ENCODE measurements at regions not wholly inside any gene's neighbourhood (a gene's known extent, or its start where the extent isn't known, plus 50 kb on each side); places are given as distances from the start of the nearest gene placed in this dataset.

- TF ChIP-seq, protein P1, sequence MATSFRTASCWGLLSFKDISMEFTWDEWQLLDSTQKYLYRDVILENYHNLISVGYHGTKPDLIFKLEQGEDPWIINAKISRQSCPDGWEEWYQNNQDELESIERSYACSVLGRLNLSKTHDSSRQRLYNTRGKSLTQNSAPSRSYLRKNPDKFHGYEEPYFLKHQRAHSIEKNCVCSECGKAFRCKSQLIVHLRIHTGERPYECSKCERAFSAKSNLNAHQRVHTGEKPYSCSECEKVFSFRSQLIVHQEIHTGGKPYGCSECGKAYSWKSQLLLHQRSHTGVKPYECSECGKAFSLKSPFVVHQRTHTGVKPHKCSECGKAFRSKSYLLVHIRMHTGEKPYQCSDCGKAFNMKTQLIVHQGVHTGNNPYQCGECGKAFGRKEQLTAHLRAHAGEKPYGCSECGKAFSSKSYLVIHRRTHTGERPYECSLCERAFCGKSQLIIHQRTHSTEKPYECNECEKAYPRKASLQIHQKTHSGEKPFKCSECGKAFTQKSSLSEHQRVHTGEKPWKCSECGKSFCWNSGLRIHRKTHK (tag by site-specific recombination; IDR thresholded peaks at IDR 0.05), result no peak
- TF ChIP-seq ZEB2 (tag by site-specific recombination; IDR thresholded peaks at IDR 0.05) (no peak), IKZF3 (tag by site-specific recombination; IDR thresholded peaks at IDR 0.05) (no peak)
These were observed 135.1 kb downstream of the SHANK2 start (continued) for GRCh38 chr11:71117311-71117710.

DNA sequence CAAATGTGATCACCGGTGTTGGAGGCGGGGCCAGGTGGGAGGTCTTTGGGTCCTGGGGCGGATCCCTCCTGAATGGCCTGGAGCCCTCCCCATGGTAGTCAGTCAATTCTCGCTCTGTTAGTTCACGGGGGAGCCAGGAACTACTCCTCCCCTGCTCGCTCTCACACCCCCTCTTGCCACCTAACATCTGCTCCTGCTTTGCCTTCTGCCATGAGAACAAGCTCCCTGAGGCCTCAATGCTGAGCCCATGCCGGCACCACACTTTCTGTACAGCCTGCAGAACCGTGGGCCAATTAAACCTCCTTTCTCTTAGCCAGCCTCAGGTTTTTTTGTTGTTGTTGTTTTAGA is 135.7 kb downstream of the SHANK2 start:
- Histone ChIP-seq H3K27ac (ENCODE audit: extremely low read depth, low read depth, low read length) (no peak overlapping the region), H3K9me3 (ENCODE audit: control insufficient read depth, insufficient read depth, low read depth, low read length) (no peaks in the 10 kb centered on the region), H3K36me3 (ENCODE audit: control insufficient read depth in 2 of 2, insufficient read depth in 1 of 2, low read length in 2 of 2) (no peaks in the 10 kb centered on the region), H3K4me1 (ENCODE audit: control insufficient read depth, insufficient read depth, low read length) (no peaks in the 10 kb centered on the region), H3K4me3 (ENCODE audit: low read depth, low read length) (no peak overlapping the region)
- CTCF ChIA-PET, result no interaction called here
- TF ChIP-seq ZSCAN4 (tag by site-specific recombination; IDR thresholded peaks at IDR 0.05) (no peak), ZNF2 (tag by site-specific recombination; IDR thresholded peaks at IDR 0.05) (no peak), SP3 (tag by site-specific recombination; IDR thresholded peaks at IDR 0.05) (no peak)
- POLR2A ChIA-PET, result no interaction called here

GRCh38 chr11:71115770-71116692 is 136.3 kb downstream of the SHANK2 start:
- H3K27ac ChIP-seq (ENCODE audit: extremely low read depth, low read depth, low read length), result no peak overlapping the region
- H3K9me3 ChIP-seq (ENCODE audit: control insufficient read depth, insufficient read depth, low read depth, low read length), result no peaks in the 10 kb centered on the region
- ChIA-PET CTCF (interaction anchor here (0.6 kb wide), 1 partner anchor 16 kb away, joined by 3 read pairs; no protein-coding TSS in a partner anchor), POLR2A (no interaction called here)
- H3K36me3 ChIP-seq (ENCODE audit: control insufficient read depth in 2 of 2, insufficient read depth in 1 of 2, low read length in 2 of 2), result no peaks in the 10 kb centered on the region
- TF ChIP-seq ATF2 (tag by site-specific recombination; IDR thresholded peaks at IDR 0.05; ENCODE audit: low read depth), result no peak
- TF ChIP-seq ZBTB48 (tag by site-specific recombination; IDR thresholded peaks at IDR 0.05), result no peak
- TF ChIP-seq ZNF37A (tag by site-specific recombination; IDR thresholded peaks at IDR 0.05), result no peak
- TF ChIP-seq ZSCAN18 (tag by site-specific recombination; IDR thresholded peaks at IDR 0.05), result no peak
- TF ChIP-seq ZNF670 (tag by site-specific recombination; IDR thresholded peaks at IDR 0.05; ENCODE audit: low read depth), result no peak
- TF ChIP-seq ZNF10 (tag by site-specific recombination; IDR thresholded peaks at IDR 0.05), result no peak
- TF ChIP-seq ZNF768 (tag by site-specific recombination; IDR thresholded peaks at IDR 0.05), result no peak
- H3K4me3 ChIP-seq (ENCODE audit: low read depth, low read length), result no peak overlapping the region
- H3K4me1 ChIP-seq (ENCODE audit: control insufficient read depth, insufficient read depth, low read length), result no peaks in the 10 kb centered on the region

Data from HEK293 (cell line).